CD4-positive, alpha-beta T cell (primary cell): ENCODE measurements at regions not wholly inside any gene's neighbourhood (a gene's known extent, or its start where the extent isn't known, plus 50 kb on each side); places are given as distances from the start of the nearest gene placed in this dataset.

Experiments
- ATAC-seq: fragments of 200-7000 bp; cut with Tn5 transposase; one replicate; pipeline ENCODE4 v1.10.0; 2022; ENCODE audit warnings: mild to moderate bottlenecking; ENCODE audit not compliant: poor library complexity
- CTCF ChIA-PET: fragments of 350-600 bp; sonication (Branson Sonifier 250); formaldehyde crosslinking; loops from one replicate; lab custom pipeline; 2021; ENCODE audit warnings: antibody characterized with exemption, inconsistent platforms; lab: Charles Lee
- POLR2A ChIA-PET: fragments of 350-600 bp; sonication (Branson Sonifier 250); formaldehyde crosslinking; loops from one replicate; lab custom pipeline; 2021; ENCODE audit warnings: antibody characterized with exemption, inconsistent platforms; lab: Charles Lee
- DNase-seq, 14 experiments: peaks; one replicate each; pipeline ENCODE4 v3.0.0-alpha.2; 2013 to 2020; ENCODE audit warnings: mixed read lengths in 2 of 14
- H3K27ac ChIP-seq, 2 donors: one replicate each; pipeline versions ENCODE4 v1.5.1 to v1.7.0; 2013; ENCODE audit warnings: low read length in 2 of 2, low read depth in 1 of 2, mild to moderate bottlenecking in 1 of 2
- H3K27me3 ChIP-seq, 2 experiments: 1 replicate in 1 of 2; 2 replicates in 1 of 2; pipeline versions ENCODE4 v1.6.1 to v1.7.0; 2013; ENCODE audit warnings: low read length in 2 of 2, control low read depth in 1 of 2, mild to moderate bottlenecking in 1 of 2, moderate library complexity in 1 of 2; ENCODE audit not compliant: insufficient read depth in 2 of 2, control insufficient read depth in 1 of 2
- H3K36me3 ChIP-seq: one replicate; pipeline ENCODE4 v1.6.1; 2013; ENCODE audit warnings: low read length, control low read depth; ENCODE audit not compliant: insufficient read depth
- H3K4me1 ChIP-seq: one replicate; pipeline ENCODE4 v1.6.1; 2013; ENCODE audit warnings: low read length, control low read depth; ENCODE audit not compliant: insufficient read depth
- H3K4me3 ChIP-seq: one replicate; pipeline ENCODE4 v1.5.1; 2013; ENCODE audit warnings: mild to moderate bottlenecking, low read length, moderate library complexity
- H3K9me3 ChIP-seq, 2 experiments: 1 replicate in 1 of 2; 2 replicates in 1 of 2; pipeline versions ENCODE4 v1.6.1 to v1.7.0; 2013; ENCODE audit warnings: low read length in 2 of 2, mild to moderate bottlenecking in 2 of 2, control low read depth in 1 of 2, moderate library complexity in 1 of 2; ENCODE audit not compliant: control insufficient read depth in 1 of 2, insufficient read depth in 1 of 2
- H3K27ac Mint-ChIP-seq: one replicate; pipeline ENCODE4 v1.8.0; 2020; ENCODE audit warnings: mixed read lengths
- H3K27me3 Mint-ChIP-seq: one replicate; pipeline ENCODE4 v1.8.0; 2021; ENCODE audit warnings: mixed read lengths
- H3K36me3 Mint-ChIP-seq: one replicate; pipeline ENCODE4 v1.8.0; 2021; ENCODE audit warnings: low read depth, mixed read lengths
- H3K4me1 Mint-ChIP-seq: one replicate; pipeline ENCODE4 v1.8.0; 2021; ENCODE audit warnings: low read depth, mixed read lengths
- H3K4me3 Mint-ChIP-seq: one replicate; pipeline ENCODE4 v1.8.0; 2020; ENCODE audit warnings: mild to moderate bottlenecking, mixed read lengths
- H3K9me3 Mint-ChIP-seq: one replicate; pipeline ENCODE4 v1.8.0; 2020; ENCODE audit warnings: mixed read lengths
- intact Hi-C, 2 experiments: fragments of 100-400 bp; cut with DNase I in 1 of 2; cut with micrococcal nuclease in 1 of 2; formaldehyde crosslinking; loops; one replicate each; pipeline versions ENCODE4 v1.15.1 to v1.9.0; 2023 to 2025; cut with DNase I, micrococcal nuclease
- TF ChIP-seq, protein P1 (sequence below): fragments of 200-600 bp; IDR thresholded peaks from one replicate; pipeline ENCODE4 v1.8.0; 2022; ENCODE audit warnings: antibody characterized with exemption, mild to moderate bottlenecking

DNA sequence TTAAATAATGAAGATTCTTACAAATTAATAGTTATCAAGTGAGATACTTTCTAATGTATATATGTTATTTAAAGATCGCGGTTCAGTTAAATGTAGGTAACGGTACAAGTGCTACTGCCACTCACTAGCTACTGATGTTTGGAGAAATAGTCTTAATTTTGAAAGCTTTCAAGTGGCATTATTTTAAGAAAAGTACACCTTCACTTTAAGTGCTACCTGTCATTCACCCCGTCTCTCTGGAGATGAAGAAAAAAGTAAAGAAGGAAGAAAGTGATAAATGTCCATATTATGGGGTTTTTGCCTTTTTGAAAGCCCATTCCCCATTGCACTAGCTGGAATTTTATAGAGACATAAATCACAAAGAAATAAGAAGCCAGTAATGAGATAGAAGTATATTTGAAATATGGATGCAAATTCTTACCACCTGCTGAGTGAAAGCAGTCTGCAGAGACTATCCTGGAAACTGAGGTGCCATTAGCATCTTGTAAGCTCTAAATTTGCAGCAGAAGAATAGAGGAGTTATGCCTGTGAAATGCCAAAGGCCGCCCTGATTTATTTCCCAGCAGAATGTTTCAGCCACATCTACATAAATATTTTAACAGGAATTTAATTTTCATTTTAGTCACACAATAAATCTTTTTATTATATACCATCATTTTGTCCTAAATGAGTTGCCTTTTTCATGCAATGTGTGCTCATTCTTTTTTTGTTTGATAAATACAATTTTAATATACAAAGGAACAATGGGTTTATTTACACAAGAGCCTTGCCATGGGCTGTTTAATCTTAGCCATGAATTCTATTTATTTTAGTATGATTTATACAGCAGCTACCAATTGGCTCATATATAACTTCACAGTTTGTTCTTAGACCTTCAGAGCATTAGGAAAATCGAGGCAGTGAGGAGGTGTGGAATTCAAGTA is 489.9 kb upstream of the RAG2 start:
- DNase-seq (no peak), ATAC-seq (no peak)
- TF ChIP-seq, protein P1, sequence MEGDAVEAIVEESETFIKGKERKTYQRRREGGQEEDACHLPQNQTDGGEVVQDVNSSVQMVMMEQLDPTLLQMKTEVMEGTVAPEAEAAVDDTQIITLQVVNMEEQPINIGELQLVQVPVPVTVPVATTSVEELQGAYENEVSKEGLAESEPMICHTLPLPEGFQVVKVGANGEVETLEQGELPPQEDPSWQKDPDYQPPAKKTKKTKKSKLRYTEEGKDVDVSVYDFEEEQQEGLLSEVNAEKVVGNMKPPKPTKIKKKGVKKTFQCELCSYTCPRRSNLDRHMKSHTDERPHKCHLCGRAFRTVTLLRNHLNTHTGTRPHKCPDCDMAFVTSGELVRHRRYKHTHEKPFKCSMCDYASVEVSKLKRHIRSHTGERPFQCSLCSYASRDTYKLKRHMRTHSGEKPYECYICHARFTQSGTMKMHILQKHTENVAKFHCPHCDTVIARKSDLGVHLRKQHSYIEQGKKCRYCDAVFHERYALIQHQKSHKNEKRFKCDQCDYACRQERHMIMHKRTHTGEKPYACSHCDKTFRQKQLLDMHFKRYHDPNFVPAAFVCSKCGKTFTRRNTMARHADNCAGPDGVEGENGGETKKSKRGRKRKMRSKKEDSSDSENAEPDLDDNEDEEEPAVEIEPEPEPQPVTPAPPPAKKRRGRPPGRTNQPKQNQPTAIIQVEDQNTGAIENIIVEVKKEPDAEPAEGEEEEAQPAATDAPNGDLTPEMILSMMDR: no peak
- H3K36me3 Mint-ChIP-seq: no peaks in the 10 kb centered on the region
- Histone ChIP-seq H3K9me3 (peaks cover 0 to 3% of the 10 kb centered on the region in 2 experiments), H3K4me1 (no peaks in the 10 kb centered on the region), H3K36me3 (no peaks in the 10 kb centered on the region), H3K27ac (no peak overlapping the region), H3K4me3 (no peak overlapping the region), H3K27me3 (no peaks in the 10 kb centered on the region)
- intact Hi-C loops: no loop called here
- CTCF ChIA-PET: no interaction called here
- H3K27ac Mint-ChIP-seq: no peak overlapping the region
- H3K4me3 Mint-ChIP-seq: no peak overlapping the region
- no peaks in the 10 kb centered on the region for H3K4me1 Mint-ChIP-seq
- POLR2A ChIA-PET: no interaction called here
- peaks cover 3% of the 10 kb centered on the region for H3K9me3 Mint-ChIP-seq
- H3K27me3 Mint-ChIP-seq: no peaks in the 10 kb centered on the region

DNA sequence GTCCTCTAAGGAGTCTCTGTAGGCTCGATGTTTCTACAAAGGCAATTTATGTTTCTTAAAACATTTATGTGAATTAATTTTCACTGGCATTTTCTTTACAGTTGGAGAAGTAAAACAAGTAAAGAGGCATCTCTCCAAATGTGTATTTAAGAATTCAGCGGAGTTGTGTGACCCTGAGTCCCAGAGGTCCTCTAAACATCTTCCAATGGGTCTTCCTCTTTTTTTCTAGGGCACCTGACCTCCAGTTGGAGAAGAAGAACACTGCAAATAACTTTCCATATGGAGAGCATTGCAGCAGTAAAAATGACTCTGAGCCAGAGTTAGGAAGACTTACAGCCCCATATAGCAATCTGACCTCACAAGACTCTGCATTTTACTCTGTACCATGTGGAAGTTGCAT is 480.5 kb upstream of the RAG2 start:
- intact Hi-C loops: no loop called here
- no peaks in the 10 kb centered on the region for H3K27me3 ChIP-seq
- Mint-ChIP-seq H3K4me1 (no peaks in the 10 kb centered on the region), H3K36me3 (no peaks in the 10 kb centered on the region), H3K27me3 (no peaks in the 10 kb centered on the region), H3K27ac (no peak overlapping the region), H3K9me3 (peaks cover 7% of the 10 kb centered on the region), H3K4me3 (no peak overlapping the region)
- POLR2A ChIA-PET: no interaction called here
- ATAC-seq: no peak
- DNase-seq: no peak
- no peaks in the 10 kb centered on the region for H3K36me3 ChIP-seq
- CTCF ChIA-PET: no interaction called here
- H3K9me3 ChIP-seq: peaks cover 3 to 4% of the 10 kb centered on the region in 2 experiments
- no peak overlapping the region for H3K4me3 ChIP-seq
- TF ChIP-seq, protein P1: no peak
- H3K4me1 ChIP-seq: no peaks in the 10 kb centered on the region
- H3K27ac ChIP-seq: no peak overlapping the region

DNA sequence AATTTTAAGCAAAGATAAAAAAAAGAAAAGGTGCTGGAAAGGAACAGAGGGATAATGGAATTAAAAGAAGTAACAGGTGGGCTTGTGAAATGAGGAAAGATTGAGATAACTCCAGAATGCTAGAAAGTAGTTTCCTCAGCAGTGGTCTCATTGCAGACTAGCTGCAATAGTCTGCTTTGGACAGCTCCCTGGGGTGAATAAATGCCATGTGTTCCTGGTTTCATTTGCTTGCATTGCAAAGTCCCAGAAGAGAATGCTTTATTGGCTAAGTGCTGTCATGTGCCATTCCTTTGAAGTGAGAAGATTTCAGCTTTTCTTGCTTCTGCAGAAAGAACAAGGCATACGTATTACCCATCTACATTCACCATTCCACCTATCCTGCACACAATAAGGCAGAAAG is 478.8 kb upstream of the RAG2 start:
- Mint-ChIP-seq H3K9me3 (peaks cover under 1% of the 10 kb centered on the region), H3K27me3 (no peaks in the 10 kb centered on the region), H3K27ac (no peak overlapping the region), H3K4me1 (no peaks in the 10 kb centered on the region), H3K36me3 (no peaks in the 10 kb centered on the region), H3K4me3 (no peak overlapping the region)
- peaks cover 3 to 4% of the 10 kb centered on the region in 2 experiments for H3K9me3 ChIP-seq
- H3K27me3 ChIP-seq: no peaks in the 10 kb centered on the region
- no peak for ATAC-seq
- TF ChIP-seq, protein P1: no peak
- no peaks in the 10 kb centered on the region for H3K4me1 ChIP-seq
- no peak for DNase-seq
- POLR2A ChIA-PET: no interaction called here
- no peaks in the 10 kb centered on the region for H3K36me3 ChIP-seq
- H3K4me3 ChIP-seq: no peak overlapping the region
- CTCF ChIA-PET: no interaction called here
- intact Hi-C loops: no loop called here
- no peak overlapping the region for H3K27ac ChIP-seq
